ENCODE measurements at regions not wholly inside any gene's neighbourhood (a gene's known extent, or its start where the extent isn't known, plus 50 kb on each side); places are given as distances from the start of the nearest gene placed in this dataset.

DNA sequence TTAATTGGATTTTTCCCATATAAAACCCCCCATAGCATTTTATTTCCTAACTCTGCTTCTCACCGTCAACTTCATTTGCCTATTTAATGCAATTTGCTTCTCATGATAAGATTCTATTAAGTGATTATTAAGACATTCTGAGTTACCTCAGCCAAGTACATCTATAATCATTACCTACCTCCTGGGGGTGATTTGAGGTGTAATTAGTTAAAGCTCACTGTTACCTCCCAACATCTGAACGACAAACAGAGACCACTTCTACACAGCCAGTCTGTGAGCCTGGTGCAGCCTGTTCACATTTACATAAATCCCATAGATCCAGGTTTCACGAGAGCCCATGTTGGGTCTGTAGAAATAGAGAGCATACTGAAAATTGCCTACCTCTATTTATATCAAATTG, 65.7 kb upstream of the SSX2IP start:
- TF ChIP-seq POLR2A (IDR thresholded peaks at IDR 0.05; ENCODE audit: extremely low read depth, insufficient read length), result no peak
- TF ChIP-seq, protein P1, sequence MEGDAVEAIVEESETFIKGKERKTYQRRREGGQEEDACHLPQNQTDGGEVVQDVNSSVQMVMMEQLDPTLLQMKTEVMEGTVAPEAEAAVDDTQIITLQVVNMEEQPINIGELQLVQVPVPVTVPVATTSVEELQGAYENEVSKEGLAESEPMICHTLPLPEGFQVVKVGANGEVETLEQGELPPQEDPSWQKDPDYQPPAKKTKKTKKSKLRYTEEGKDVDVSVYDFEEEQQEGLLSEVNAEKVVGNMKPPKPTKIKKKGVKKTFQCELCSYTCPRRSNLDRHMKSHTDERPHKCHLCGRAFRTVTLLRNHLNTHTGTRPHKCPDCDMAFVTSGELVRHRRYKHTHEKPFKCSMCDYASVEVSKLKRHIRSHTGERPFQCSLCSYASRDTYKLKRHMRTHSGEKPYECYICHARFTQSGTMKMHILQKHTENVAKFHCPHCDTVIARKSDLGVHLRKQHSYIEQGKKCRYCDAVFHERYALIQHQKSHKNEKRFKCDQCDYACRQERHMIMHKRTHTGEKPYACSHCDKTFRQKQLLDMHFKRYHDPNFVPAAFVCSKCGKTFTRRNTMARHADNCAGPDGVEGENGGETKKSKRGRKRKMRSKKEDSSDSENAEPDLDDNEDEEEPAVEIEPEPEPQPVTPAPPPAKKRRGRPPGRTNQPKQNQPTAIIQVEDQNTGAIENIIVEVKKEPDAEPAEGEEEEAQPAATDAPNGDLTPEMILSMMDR (IDR thresholded peaks at IDR 0.05; ENCODE audit: low read depth, low read length), result no peak

All from NB4 (cell line).